Limb (tissue), 2 donors: ENCODE measurements at regions not wholly inside any gene's neighbourhood (a gene's known extent, or its start where the extent isn't known, plus 50 kb on each side); places are given as distances from the start of the nearest gene placed in this dataset.
"Not testable (repeated sequence)": the region's sequence is repeated elsewhere in the genome, so short reads cannot be mapped to it uniquely, and the experiment has no call there.

Source experiments
- DNase-seq, 2 donors: peaks; one replicate each; pipeline ENCODE4 v3.0.0-alpha.2; 2016; ENCODE audit errors: extremely low spot score in 2 of 2

DNA sequence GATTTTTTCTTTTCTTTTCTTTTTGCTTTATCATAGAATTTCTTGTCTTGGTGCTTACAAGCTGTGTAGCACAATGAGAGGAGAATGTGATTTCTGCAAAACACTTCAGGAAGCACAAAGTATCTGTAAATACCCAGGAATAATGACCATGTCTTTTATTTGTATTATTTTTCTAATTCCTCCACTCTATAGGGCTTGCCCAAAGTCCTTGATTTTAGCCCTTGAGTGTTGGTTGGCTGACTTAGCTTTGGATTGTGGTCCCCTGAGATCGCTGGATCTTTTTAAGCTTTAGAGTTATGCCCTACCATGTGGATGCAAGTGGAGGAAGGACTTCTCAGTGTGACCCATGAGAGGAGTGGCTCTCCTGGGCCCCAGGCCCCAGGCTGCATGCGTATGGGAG is 52.2 kb downstream of the HOXC4 start:
- not testable (repeated sequence) for DNase-seq

- DNase-seq, result peak in 1 of 2 donors; percentile 67
Observed at GRCh38 chr12:54106252-54106651, 52.6 kb downstream of the HOXC4 start.

- DNase-seq, result peak in 1 of 2 donors; percentile 40
Observed at GRCh38 chr12:54106803-54107579, 53.4 kb downstream of the HOXC4 start.

DNA sequence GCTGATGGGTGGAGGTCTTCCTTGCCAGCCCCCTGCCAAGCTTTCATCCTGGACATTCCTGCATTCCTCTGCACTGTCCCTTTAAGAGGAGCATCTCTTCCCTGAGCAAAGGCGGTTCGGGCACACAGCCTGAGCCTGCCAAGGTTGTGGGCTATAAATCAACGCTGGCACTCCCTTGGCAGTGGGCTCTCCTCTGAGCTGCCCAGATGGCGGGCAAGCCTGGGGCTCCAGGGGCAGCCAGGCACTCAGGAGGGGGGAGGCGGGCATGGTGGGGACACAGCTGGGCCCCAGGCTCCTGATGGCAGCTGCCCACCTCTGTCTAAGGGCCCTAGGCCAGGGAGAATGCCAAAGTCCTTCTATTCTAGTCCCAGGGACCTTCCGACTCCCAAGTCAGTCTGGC is 58.7 kb downstream of the HOXC4 start:
- DNase-seq, result peak in 1 of 2 donors; percentile 65

GRCh38 chr12:54116055-54116454 is 62.4 kb downstream of the HOXC4 start:
- DNase-seq, result not testable (repeated sequence)

DNA sequence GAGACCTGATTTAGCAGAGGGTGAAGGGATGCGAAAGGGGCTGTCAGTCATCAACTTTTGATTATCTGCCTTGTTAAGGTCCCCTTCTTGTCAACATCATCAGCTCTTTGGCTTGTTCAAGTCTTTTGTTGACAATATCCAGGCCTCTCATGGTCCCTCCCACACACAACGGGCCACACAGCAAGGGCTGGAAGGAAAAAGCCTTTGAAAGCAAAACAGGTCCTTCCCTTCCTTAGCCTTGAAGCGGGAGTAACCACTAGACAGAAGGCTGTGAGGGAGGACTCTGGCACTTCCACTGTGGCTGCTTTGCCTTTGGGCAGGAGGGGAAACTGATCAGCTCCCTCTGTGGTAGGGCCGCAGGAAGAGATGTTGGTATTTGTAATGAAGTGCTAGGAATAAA is 63.8 kb downstream of the HOXC4 start:
- DNase-seq, result not testable (repeated sequence)

GRCh38 chr12:54119082-54119481 is 65.4 kb downstream of the HOXC4 start:
- not testable (repeated sequence) for DNase-seq

- DNase-seq, result not testable (repeated sequence)
Observed at GRCh38 chr12:54123981-54124380, 64.8 kb downstream of the SMUG1 start.

DNA sequence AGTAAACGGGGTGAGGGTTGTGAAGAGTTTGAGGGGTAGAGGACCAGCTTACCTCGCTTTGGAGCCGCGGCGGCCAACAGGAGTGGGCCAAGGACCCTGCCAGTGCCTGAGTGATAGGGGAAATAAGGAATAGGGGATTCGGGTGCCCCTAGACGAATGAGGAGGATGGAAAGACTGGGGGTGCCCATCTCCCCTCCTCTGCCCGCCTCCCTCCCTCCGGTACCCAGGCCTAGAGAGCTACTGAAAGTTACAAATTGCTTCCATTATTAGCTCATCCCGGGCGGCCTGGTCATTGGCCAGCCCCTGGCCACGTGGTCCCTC is 63.1 kb downstream of the SMUG1 start:
- not testable (repeated sequence) for DNase-seq

DNA sequence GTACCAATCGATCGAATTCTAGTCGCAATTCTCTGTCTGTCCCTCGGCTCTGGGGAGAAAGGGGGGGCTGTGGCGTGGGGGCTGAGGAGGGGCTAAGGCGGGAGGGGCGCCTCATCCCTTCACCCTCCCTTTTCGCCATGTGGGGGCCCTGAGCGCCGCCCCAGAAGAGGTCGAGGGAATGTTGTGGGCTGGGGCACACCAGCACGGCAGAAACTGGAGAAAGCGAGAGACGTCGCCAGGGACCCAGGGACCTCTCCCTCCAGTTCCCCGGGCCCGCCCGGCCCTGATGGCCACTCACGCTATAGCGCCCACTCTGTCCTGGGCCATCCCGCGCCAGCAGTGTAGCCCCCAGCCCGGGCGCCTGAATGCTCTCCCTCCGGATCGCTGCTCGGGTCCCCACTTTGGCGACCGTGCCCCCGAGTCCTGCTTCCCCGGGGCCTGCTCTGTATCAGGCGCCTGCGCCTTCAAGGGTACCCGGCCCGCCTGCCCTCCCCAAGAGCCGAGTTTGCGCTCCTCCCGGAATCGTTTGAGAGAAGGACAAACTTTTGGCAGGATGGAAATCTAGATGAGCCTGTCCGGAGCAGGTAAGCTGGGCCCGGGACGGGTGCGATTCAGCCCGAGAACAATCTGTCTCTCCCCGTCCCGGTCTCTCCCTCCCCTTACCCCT is 62.6 kb downstream of the SMUG1 start:
- DNase-seq, result peak in 1 of 2 donors; percentile 78

DNA sequence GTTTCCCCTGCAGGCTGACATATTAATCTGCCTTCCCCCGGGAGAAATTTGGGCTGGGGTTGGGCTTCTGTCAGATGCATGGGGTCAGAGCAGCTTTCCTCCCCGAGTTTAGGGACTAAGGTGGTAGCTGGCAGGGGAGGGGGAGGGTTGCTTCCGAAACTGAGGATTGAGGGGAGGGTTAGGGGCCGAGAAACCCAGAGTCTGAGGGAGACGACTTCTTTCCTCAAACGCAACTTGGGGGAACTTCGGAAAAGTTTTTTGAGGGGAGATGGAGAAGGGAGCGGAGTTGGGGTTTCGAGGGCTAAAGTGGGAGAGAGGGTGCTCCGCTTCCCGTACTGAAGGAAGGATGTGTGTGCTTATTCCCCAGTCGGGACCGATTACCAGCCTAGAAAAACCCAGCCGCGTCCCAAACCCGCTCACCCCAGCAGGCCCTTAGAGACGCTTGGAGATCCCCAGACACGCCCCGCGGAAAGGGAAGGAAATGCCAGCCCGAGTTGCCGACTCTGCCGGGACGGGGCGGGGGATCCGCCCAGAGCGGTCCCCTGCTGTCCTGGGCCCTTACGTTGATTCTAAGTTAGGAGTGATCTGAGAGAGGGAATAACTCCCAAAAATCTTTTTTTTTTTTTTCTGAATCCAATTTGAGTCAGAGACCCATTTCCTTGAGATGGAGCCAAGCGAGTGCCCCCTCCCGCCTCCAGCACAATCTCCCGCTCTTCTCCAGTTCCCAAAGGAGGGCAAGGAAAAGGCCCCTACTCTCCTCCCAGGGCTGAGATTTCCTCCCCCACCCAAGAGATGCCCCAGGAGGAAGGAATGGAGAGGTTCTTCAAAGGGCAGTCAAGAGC is 61.9 kb downstream of the SMUG1 start:
- DNase-seq, result peak in 1 of 2 donors; percentile 77

DNA sequence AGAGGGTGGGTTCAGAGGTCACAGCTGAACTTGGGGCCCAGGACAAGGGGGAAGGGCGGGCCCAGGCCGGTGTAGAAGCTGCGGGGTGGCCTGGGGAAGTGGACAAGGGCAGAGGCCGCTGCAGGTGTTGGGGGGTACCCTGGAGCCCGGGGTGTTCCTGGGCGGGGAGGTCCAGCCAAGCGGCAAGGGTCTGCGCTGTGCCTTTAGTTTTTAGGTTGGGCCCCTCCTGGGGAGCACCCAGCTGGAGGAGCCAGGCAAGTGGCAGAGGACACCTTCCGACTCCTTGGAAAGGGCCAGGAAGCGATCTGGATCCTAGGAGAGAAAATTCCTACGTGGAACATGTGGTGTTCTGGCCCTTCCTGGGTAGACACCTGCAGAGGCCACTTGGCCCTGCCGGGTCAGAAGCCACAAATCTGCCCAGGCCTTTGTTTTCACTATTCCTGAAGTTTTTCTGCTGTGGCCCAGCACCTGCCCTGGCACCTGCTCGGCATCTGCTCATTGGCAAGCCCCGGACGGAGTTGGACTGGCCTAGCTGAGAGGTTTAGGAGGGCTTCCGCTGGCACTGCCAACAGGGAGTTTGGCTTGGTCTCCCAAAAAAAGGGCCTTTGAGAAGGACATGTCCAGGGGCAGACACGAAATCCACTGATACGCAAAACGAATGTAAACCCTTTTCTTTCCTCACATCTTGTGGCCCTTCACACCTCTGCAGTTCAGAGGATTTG is 61.1 kb downstream of the SMUG1 start:
- peak in 1 of 2 donors; percentile 36 for DNase-seq

- DNase-seq, result peak in 1 of 2 donors; percentile 43
Observed at GRCh38 chr12:54128416-54128815, 60.4 kb downstream of the SMUG1 start.

GRCh38 chr12:54129028-54129903 is 59.5 kb downstream of the SMUG1 start:
- DNase-seq, result peak in 1 of 2 donors; percentile 38
